ENCODE measurements at regions not wholly inside any gene's neighbourhood (a gene's known extent, or its start where the extent isn't known, plus 50 kb on each side); places are given as distances from the start of the nearest gene placed in this dataset.

GRCh38 chr2:2597712-2598111 lies 266.6 kb upstream of the MYT1L start:
- 93% methylated on average over 2 of the region's 2 CpGs for WGBS (ENCODE audit: low lambda C conversion rate, missing lambda C conversion rate)

GRCh38 chr2:2591542-2591940 lies 260.5 kb upstream of the MYT1L start:
- 73% methylated on average over 6 of the region's 6 CpGs for WGBS (ENCODE audit: low lambda C conversion rate, missing lambda C conversion rate)
- Histone ChIP-seq H3K36me3 (replicated peaks; ENCODE audit: insufficient read depth, low read depth) (no peaks in the 10 kb centered on the region), H3K4me3 (no peak overlapping the region), H3K79me2 (no peaks in the 10 kb centered on the region), H3K4me2 (no peak overlapping the region), H3K4me1 (ENCODE audit: insufficient read depth) (no peaks in the 10 kb centered on the region), H2AFZ (no peak overlapping the region), H3K27ac (no peak overlapping the region), H4K20me1 (ENCODE audit: insufficient read depth, poor library complexity, severe bottlenecking) (no peaks in the 10 kb centered on the region), H3K9me2 (replicated peaks; ENCODE audit: insufficient read depth) (no peaks in the 10 kb centered on the region), H3K27me3 (no peaks in the 10 kb centered on the region), H3K9me3 (ENCODE audit: low read depth) (peaks cover under 1% of the 10 kb centered on the region)
- TF ChIP-seq EZH2 (IDR thresholded peaks at IDR 0.05; ENCODE audit: borderline replicate concordance) = no peak
- no peak for TF ChIP-seq CTCF (IDR thresholded peaks at IDR 0.05; ENCODE audit: poor library complexity)
- TF ChIP-seq EZH2phosphoT487 (IDR thresholded peaks at IDR 0.05; ENCODE audit: low read depth, severe bottlenecking, unreplicated experiment) = no peak
- DNase-seq (ENCODE audit: low spot score) = no peak

More at GRCh38 chr2:2597712-2598111, 266.6 kb upstream of the MYT1L start:
- H3K4me2 ChIP-seq = no peak overlapping the region
- H2AFZ ChIP-seq = no peak overlapping the region
- no peaks in the 10 kb centered on the region for H3K36me3 ChIP-seq (replicated peaks; ENCODE audit: insufficient read depth, low read depth)
- H3K9me2 ChIP-seq (replicated peaks; ENCODE audit: insufficient read depth) = no peaks in the 10 kb centered on the region
- no peak for DNase-seq (ENCODE audit: low spot score)
- peaks cover 5% of the 10 kb centered on the region for H3K9me3 ChIP-seq (ENCODE audit: low read depth)
- TF ChIP-seq EZH2phosphoT487 (IDR thresholded peaks at IDR 0.05; ENCODE audit: low read depth, severe bottlenecking, unreplicated experiment) (no peak), CTCF (IDR thresholded peaks at IDR 0.05; ENCODE audit: poor library complexity) (no peak), EZH2 (IDR thresholded peaks at IDR 0.05; ENCODE audit: borderline replicate concordance) (no peak)
- H3K4me1 ChIP-seq (ENCODE audit: insufficient read depth) = no peaks in the 10 kb centered on the region
- H3K27ac ChIP-seq = no peak overlapping the region
- H3K79me2 ChIP-seq = no peaks in the 10 kb centered on the region
- H3K4me3 ChIP-seq = no peak overlapping the region
- H4K20me1 ChIP-seq (ENCODE audit: insufficient read depth, poor library complexity, severe bottlenecking) = no peaks in the 10 kb centered on the region
- H3K27me3 ChIP-seq = no peaks in the 10 kb centered on the region

GRCh38 chr2:2590841-2591541 lies 259.9 kb upstream of the MYT1L start:
- no peaks in the 10 kb centered on the region for H3K36me3 ChIP-seq (replicated peaks; ENCODE audit: insufficient read depth, low read depth)
- no peak overlapping the region for H3K4me3 ChIP-seq
- no peak overlapping the region for H3K27ac ChIP-seq
- DNase-seq (ENCODE audit: low spot score) = no peak
- H2AFZ ChIP-seq = no peak overlapping the region
- H3K79me2 ChIP-seq = no peaks in the 10 kb centered on the region
- H3K9me2 ChIP-seq (replicated peaks; ENCODE audit: insufficient read depth) = no peaks in the 10 kb centered on the region
- no peaks in the 10 kb centered on the region for H3K27me3 ChIP-seq
- TF ChIP-seq EZH2 (IDR thresholded peaks at IDR 0.05; ENCODE audit: borderline replicate concordance) (no peak), CTCF (IDR thresholded peaks at IDR 0.05; ENCODE audit: poor library complexity) (no peak), EZH2phosphoT487 (IDR thresholded peaks at IDR 0.05; ENCODE audit: low read depth, severe bottlenecking, unreplicated experiment) (no peak)
- H4K20me1 ChIP-seq (ENCODE audit: insufficient read depth, poor library complexity, severe bottlenecking) = no peaks in the 10 kb centered on the region
- H3K4me1 ChIP-seq (ENCODE audit: insufficient read depth) = no peaks in the 10 kb centered on the region
- H3K9me3 ChIP-seq (ENCODE audit: low read depth) = no peaks in the 10 kb centered on the region
- H3K4me2 ChIP-seq = no peak overlapping the region
- WGBS (ENCODE audit: low lambda C conversion rate, missing lambda C conversion rate) = 82% methylated on average over 4 of the region's 4 CpGs
